ENCODE measurements at regions not wholly inside any gene's neighbourhood (a gene's known extent, or its start where the extent isn't known, plus 50 kb on each side); places are given as distances from the start of the nearest gene placed in this dataset.

GRCh38 chr1:244157731-244158438, 106.8 kb downstream of the ZBTB18 start:
- no peak for DNase-seq (ENCODE audit: low spot score)

- peak; percentile 25 for DNase-seq (ENCODE audit: low spot score)
Measured at GRCh38 chr1:244159646-244160045, 108.6 kb downstream of the ZBTB18 start.

- no peak for DNase-seq (ENCODE audit: low spot score)
Measured at GRCh38 chr1:244160455-244161235, 109.6 kb downstream of the ZBTB18 start.

- no peak for DNase-seq (ENCODE audit: low spot score)
Measured at GRCh38 chr1:244161236-244161510, 110.1 kb downstream of the ZBTB18 start.

- DNase-seq (ENCODE audit: low spot score), result no peak
Measured at GRCh38 chr1:244162786-244163530, 111.9 kb downstream of the ZBTB18 start.

GRCh38 chr1:244163861-244164510, 112.9 kb downstream of the ZBTB18 start:
- DNase-seq (ENCODE audit: low spot score), result peak; percentile 71

- no peak for DNase-seq (ENCODE audit: low spot score)
Measured at GRCh38 chr1:244164511-244164890, 113.4 kb downstream of the ZBTB18 start.

GRCh38 chr1:244165021-244165420, 113.9 kb downstream of the ZBTB18 start:
- no peak for DNase-seq (ENCODE audit: low spot score)

GRCh38 chr1:244165701-244166100, 114.6 kb downstream of the ZBTB18 start:
- no peak for DNase-seq (ENCODE audit: low spot score)

- no peak for DNase-seq (ENCODE audit: low spot score)
Measured at GRCh38 chr1:244171241-244171985, 120.3 kb downstream of the ZBTB18 start.

GRCh38 chr1:244173240-244173639, 122.2 kb downstream of the ZBTB18 start:
- DNase-seq (ENCODE audit: low spot score), result no peak

- DNase-seq (ENCODE audit: low spot score), result no peak
Measured at GRCh38 chr1:244173769-244174168, 122.7 kb downstream of the ZBTB18 start.

GRCh38 chr1:244174922-244175521, 123.9 kb downstream of the ZBTB18 start:
- no peak for DNase-seq (ENCODE audit: low spot score)

GRCh38 chr1:244176201-244176600, 125.1 kb downstream of the ZBTB18 start:
- DNase-seq (ENCODE audit: low spot score), result no peak

- no peak for DNase-seq (ENCODE audit: low spot score)
Measured at GRCh38 chr1:244180256-244180655, 129.2 kb downstream of the ZBTB18 start.

- no peak for DNase-seq (ENCODE audit: low spot score)
Measured at GRCh38 chr1:244181867-244182266, 130.8 kb downstream of the ZBTB18 start.

GRCh38 chr1:244183037-244183436, 132.0 kb downstream of the ZBTB18 start:
- DNase-seq (ENCODE audit: low spot score), result no peak

- no peak for DNase-seq (ENCODE audit: low spot score)
Measured at GRCh38 chr1:244186372-244186771, 135.3 kb downstream of the ZBTB18 start.

GRCh38 chr1:244187310-244187709, 136.2 kb downstream of the ZBTB18 start:
- DNase-seq (ENCODE audit: low spot score), result no peak

GRCh38 chr1:244191581-244191980, 140.5 kb downstream of the ZBTB18 start:
- no peak for DNase-seq (ENCODE audit: low spot score)

GRCh38 chr1:244192325-244192724, 141.2 kb downstream of the ZBTB18 start:
- DNase-seq (ENCODE audit: low spot score), result no peak
